WTC11 (cell line): ENCODE measurements at regions not wholly inside any gene's neighbourhood (a gene's known extent, or its start where the extent isn't known, plus 50 kb on each side); places are given as distances from the start of the nearest gene placed in this dataset.

Experiments used
- ETV6 ChIP-seq: sonication (generic); formaldehyde crosslinking; IDR thresholded peaks from 2 replicates; pipeline ENCODE4 v1.8.1; 2022; ENCODE audit warnings: mild to moderate bottlenecking, missing genetic modification reagents
- NR2C2 ChIP-seq: sonication (generic); formaldehyde crosslinking; IDR thresholded peaks from 2 replicates; pipeline ENCODE4 v1.8.0; 2022; ENCODE audit warnings: mild to moderate bottlenecking, missing genetic modification reagents
- TCF7 ChIP-seq: sonication (generic); formaldehyde crosslinking; IDR thresholded peaks from 2 replicates; pipeline ENCODE4 v1.8.0; 2022; ENCODE audit warnings: mild to moderate bottlenecking, low read depth, missing genetic modification reagents, moderate library complexity
- TEAD1 ChIP-seq: sonication (generic); formaldehyde crosslinking; IDR thresholded peaks from 2 replicates; pipeline ENCODE4 v1.8.0; 2022; ENCODE audit warnings: mild to moderate bottlenecking, missing genetic modification reagents
- ZNF138 ChIP-seq: sonication (generic); formaldehyde crosslinking; conservative IDR thresholded peaks from 2 replicates; pipeline ENCODE4 v1.8.1; 2022; ENCODE audit warnings: mild to moderate bottlenecking, moderate library complexity, missing genetic modification reagents
- TF ChIP-seq, protein P1 (sequence below): fragments of 200-600 bp; IDR thresholded peaks from 2 replicates; pipeline ENCODE4 v1.8.0; 2022; ENCODE audit warnings: antibody characterized with exemption
- TF ChIP-seq, protein P2 (sequence below): sonication (generic); formaldehyde crosslinking; IDR thresholded peaks from 2 replicates; pipeline ENCODE4 v1.8.1; 2022; ENCODE audit warnings: low read depth, mild to moderate bottlenecking, moderate library complexity, missing genetic modification reagents, borderline replicate concordance
- TF ChIP-seq, protein P3 (sequence below): sonication (generic); formaldehyde crosslinking; conservative IDR thresholded peaks from 2 replicates; pipeline ENCODE4 v1.8.1; 2022; ENCODE audit warnings: mild to moderate bottlenecking, missing genetic modification reagents
- TF ChIP-seq, protein P4 (sequence below): sonication (generic); formaldehyde crosslinking; IDR thresholded peaks from 2 replicates; pipeline ENCODE4 v1.8.0; 2022; ENCODE audit warnings: mild to moderate bottlenecking, missing genetic modification reagents

DNA sequence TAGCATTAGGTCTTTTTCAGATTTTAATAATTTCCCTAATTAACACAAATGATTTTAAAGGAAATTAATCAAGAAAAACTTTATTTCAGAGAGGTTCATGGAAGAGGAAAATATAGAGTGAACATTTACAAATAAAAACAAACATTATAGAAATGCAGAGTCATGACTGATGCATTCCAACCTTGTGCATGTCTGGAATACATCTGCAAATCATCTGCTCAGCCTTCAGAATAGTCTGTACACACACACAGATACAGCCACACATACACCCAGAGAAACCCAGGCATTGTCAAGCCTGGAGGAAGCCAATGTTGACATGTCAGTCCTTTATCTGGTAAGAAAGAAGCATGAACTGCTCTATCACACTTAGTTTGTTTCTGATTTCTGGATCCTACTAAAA is 61.3 kb upstream of the NFKB1 start:
- TF ChIP-seq ETV6 (CRISPR knock-in tag) (no peak), TCF7 (no peak), ZNF138 (no peak), TEAD1 (CRISPR knock-in tag) (no peak), NR2C2 (CRISPR knock-in tag) (no peak)
- TF ChIP-seq, protein P1, sequence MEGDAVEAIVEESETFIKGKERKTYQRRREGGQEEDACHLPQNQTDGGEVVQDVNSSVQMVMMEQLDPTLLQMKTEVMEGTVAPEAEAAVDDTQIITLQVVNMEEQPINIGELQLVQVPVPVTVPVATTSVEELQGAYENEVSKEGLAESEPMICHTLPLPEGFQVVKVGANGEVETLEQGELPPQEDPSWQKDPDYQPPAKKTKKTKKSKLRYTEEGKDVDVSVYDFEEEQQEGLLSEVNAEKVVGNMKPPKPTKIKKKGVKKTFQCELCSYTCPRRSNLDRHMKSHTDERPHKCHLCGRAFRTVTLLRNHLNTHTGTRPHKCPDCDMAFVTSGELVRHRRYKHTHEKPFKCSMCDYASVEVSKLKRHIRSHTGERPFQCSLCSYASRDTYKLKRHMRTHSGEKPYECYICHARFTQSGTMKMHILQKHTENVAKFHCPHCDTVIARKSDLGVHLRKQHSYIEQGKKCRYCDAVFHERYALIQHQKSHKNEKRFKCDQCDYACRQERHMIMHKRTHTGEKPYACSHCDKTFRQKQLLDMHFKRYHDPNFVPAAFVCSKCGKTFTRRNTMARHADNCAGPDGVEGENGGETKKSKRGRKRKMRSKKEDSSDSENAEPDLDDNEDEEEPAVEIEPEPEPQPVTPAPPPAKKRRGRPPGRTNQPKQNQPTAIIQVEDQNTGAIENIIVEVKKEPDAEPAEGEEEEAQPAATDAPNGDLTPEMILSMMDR, result no peak
- TF ChIP-seq, protein P2, sequence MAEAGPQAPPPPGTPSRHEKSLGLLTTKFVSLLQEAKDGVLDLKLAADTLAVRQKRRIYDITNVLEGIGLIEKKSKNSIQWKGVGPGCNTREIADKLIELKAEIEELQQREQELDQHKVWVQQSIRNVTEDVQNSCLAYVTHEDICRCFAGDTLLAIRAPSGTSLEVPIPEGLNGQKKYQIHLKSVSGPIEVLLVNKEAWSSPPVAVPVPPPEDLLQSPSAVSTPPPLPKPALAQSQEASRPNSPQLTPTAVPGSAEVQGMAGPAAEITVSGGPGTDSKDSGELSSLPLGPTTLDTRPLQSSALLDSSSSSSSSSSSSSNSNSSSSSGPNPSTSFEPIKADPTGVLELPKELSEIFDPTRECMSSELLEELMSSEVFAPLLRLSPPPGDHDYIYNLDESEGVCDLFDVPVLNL (CRISPR knock-in tag), result no peak
- TF ChIP-seq, protein P3, sequence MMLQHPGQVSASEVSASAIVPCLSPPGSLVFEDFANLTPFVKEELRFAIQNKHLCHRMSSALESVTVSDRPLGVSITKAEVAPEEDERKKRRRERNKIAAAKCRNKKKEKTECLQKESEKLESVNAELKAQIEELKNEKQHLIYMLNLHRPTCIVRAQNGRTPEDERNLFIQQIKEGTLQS (CRISPR knock-in tag), result no peak
- TF ChIP-seq, protein P4, sequence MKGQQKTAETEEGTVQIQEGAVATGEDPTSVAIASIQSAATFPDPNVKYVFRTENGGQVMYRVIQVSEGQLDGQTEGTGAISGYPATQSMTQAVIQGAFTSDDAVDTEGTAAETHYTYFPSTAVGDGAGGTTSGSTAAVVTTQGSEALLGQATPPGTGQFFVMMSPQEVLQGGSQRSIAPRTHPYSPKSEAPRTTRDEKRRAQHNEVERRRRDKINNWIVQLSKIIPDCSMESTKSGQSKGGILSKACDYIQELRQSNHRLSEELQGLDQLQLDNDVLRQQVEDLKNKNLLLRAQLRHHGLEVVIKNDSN (CRISPR knock-in tag), result no peak
